IPS-NIHi7 (cell line): ENCODE measurements at regions not wholly inside any gene's neighbourhood (a gene's known extent, or its start where the extent isn't known, plus 50 kb on each side); places are given as distances from the start of the nearest gene placed in this dataset.
"Not testable (repeated sequence)": the region's sequence is repeated elsewhere in the genome, so short reads cannot be mapped to it uniquely, and the experiment has no call there.

ENCODE experiments used
- DNase-seq: peaks from one replicate; pipeline ENCODE4 v3.0.0; 2012; ENCODE audit warnings: mixed read lengths; ENCODE audit errors: extremely low spot score

GRCh38 chr5:51162245-51162644, 221.0 kb upstream of the ISL1 start:
- DNase-seq: no peak

GRCh38 chr5:51165621-51166020, 217.6 kb upstream of the ISL1 start:
- DNase-seq: not testable (repeated sequence)

GRCh38 chr5:51172903-51173626, 210.2 kb upstream of the ISL1 start:
- peak; percentile 14 for DNase-seq

GRCh38 chr5:51181208-51181894, 201.9 kb upstream of the ISL1 start:
- no peak for DNase-seq

- no peak for DNase-seq
Observed at GRCh38 chr5:51185850-51186329, 197.4 kb upstream of the ISL1 start.

GRCh38 chr5:51188001-51188591, 195.2 kb upstream of the ISL1 start:
- DNase-seq: peak; percentile 11

GRCh38 chr5:51194671-51195070, 188.6 kb upstream of the ISL1 start:
- no peak for DNase-seq

- DNase-seq: no peak
Observed at GRCh38 chr5:51201024-51201423, 182.2 kb upstream of the ISL1 start.

GRCh38 chr5:51201708-51202107, 181.5 kb upstream of the ISL1 start:
- DNase-seq: no peak

GRCh38 chr5:51202161-51202560, 181.1 kb upstream of the ISL1 start:
- DNase-seq: no peak

- no peak for DNase-seq
Observed at GRCh38 chr5:51203598-51203997, 179.7 kb upstream of the ISL1 start.

GRCh38 chr5:51208296-51208695, 175.0 kb upstream of the ISL1 start:
- DNase-seq: no peak

- no peak for DNase-seq
Observed at GRCh38 chr5:51214746-51215145, 168.5 kb upstream of the ISL1 start.

- peak; percentile 72 for DNase-seq
Observed at GRCh38 chr5:51225789-51226742, 157.2 kb upstream of the ISL1 start.

GRCh38 chr5:51227963-51228470, 155.2 kb upstream of the ISL1 start:
- DNase-seq: peak; percentile 10

- DNase-seq: no peak
Observed at GRCh38 chr5:51230336-51230735, 152.9 kb upstream of the ISL1 start.

GRCh38 chr5:51242456-51242855, 140.8 kb upstream of the ISL1 start:
- DNase-seq: no peak

- DNase-seq: not testable (repeated sequence)
Observed at GRCh38 chr5:51250957-51251356, 132.3 kb upstream of the ISL1 start.

- DNase-seq: no peak
Observed at GRCh38 chr5:51271261-51271660, 112.0 kb upstream of the ISL1 start.

GRCh38 chr5:51273021-51273420, 110.2 kb upstream of the ISL1 start:
- no peak for DNase-seq

GRCh38 chr5:51273871-51274270, 109.4 kb upstream of the ISL1 start:
- no peak for DNase-seq
